DMS114 treated with DMSO at 0.1 percent for 48 hours (cell line): ENCODE measurements at regions not wholly inside any gene's neighbourhood (a gene's known extent, or its start where the extent isn't known, plus 50 kb on each side); places are given as distances from the start of the nearest gene placed in this dataset.
A peak's percentile ranks its signal among the peaks of the same experiment; 100 is the strongest.
"Not testable (repeated sequence)": the region's sequence is repeated elsewhere in the genome, so short reads cannot be mapped to it uniquely, and the experiment has no call there.

Source experiments
- DNase-seq: peaks from one replicate; lab custom pipeline; 2025; ENCODE audit not compliant: unreplicated experiment; lab: John Stamatoyannopoulos, UW

DNA sequence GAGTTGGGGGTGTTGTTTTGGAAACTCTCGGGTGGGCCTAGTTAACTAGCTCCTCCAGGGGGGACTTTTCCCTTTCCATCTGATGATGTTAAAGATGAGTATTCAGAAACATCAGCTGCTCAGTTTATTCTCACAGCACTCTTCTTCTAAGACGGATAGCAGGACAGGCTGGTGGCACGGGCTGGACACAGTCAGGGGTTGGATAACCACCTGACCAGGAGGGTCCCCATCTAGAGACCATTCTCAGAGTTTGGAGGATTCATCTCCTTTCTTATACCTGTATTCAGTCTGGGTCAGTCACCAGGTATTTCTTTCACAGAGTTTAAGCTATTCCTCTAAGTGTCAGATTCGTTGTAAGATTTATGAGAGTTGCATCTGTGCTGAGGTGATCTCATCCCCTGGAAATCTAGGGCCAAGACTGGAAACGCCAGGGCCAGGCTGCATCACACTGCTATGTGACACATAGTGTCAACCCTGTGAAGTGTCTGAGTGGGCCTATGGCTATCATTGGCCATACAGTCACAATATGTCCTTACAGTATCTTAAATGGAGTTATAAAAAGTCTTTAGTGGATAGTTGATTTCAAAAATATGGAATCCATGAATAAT is 111.7 kb downstream of the FAM50B start:
- DNase-seq, result no peak

DNA sequence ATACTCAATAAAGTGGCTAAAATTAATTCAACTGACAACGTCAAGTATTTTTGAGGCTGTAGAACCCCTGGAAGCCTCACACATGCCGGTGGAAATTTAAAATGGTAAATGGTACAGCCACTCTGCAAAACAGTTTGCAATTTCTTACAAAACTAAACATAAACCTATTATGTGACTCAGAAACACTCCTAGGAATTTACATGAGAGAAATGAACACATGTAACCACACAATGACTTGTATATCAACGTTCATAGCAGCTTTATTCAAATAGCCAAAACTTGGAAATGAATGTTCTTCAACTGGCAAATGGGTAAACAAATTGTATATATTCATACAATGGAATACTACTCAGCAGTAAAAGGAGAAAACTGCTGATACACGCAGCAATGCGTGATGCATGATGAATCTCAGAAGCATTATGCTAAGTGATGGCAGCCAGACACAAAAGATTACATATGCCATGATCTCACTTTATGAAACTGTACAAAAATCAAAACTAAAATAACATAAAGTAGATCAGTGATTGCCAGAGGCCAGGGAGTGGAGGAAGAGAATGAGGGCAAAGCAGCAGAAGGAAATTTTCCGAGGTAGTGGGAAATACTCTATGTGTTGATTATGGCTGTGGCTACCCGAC is 112.5 kb downstream of the FAM50B start:
- DNase-seq, result no peak

DNA sequence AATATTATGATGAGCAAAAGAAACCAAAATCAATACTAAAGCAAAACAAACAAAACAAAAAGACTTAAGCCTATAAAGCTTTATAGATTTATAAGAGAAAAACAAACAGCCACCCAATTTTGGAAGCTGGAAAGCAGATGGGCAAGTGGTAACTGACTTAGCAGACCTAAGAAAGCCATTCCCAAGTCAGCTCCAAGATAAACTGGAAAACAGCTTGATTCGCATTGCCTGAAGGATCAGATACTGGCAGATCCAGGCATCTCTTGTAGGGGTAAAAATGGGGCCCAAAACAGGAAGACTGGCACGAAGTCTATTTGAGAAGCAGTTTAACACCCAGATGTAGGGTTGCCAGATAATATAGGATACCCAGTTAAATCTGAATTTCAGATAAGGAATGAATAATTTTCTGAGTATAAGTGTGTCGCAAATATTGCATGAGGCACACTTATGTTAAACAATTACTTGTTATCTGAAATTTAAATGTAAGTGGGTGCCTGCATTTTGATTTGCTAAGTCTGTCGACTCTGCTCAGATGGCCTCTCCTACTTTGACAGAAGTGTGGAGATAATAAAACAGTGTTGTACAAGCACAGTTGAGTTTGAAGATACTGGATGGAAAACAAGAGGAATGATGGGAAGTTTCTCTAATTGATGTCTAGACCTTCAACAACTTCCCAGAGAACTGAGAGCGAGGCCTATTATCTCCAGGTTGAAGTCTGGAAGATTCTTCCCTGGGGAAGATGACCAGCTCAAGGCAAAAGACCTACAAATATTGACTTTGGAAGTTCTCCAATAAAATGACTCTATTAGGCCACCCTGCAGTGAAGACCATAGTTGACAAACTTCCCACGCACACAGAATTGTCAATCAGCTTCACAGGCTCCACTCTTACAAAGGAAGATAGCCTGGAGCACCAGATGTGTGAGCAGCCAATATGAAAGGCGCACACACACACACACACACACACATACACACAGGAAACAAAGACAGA is 113.4 kb downstream of the FAM50B start:
- no peak for DNase-seq

DNA sequence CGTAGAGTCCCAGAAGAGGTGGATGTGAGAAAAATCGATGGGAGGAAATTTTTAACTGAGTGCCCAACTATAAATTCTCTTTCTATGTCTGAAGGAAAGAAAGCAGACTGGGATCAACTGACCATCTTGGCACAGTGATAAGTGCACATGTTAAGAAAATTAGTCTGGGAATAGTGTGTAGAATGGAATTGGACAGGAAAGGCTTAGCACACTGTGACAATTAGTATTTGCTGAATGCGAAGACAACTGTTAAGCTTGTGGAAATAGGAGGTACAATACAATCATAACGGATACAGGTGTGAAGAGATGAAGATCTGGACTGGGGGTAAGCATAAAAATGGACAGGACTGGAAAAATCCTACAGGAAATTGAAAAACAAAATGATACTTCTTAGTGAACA is 114.3 kb downstream of the FAM50B start:
- no peak for DNase-seq

DNA sequence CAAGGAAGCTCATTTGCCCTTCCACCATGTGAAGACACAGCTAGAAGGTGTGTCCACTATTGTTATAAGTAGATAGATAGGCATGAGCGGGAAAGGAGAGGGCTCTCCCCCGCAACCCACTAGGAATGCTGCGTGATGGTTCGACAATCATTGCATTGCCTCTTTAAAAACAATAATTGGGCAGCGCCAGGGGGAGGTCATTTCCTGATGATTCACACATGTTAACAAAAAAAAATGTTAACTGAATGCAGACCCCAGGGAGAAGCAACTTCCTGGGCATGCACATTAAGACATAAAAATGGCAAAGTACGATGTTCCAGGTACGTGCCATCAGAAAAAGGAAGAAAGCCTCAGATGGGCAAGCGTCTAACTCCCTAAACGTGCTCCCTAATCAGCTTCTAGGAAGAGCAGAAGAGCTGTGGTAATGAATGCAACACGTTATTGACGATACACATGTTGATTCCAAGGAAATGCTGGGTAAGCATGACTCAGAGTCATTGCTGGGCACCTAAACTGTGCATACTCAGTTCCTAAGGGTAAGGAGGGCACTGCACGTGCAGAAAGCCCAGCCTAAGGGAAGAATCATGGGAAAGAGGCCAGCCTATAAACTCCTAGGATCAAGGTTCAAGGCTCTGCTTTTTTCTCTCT is 113.7 kb downstream of the FAM217A start:
- DNase-seq, result no peak

GRCh38 chr6:3966426-3966825 is 112.5 kb downstream of the FAM217A start:
- no peak for DNase-seq

- DNase-seq, result no peak
These were observed 108.8 kb downstream of the FAM217A start for GRCh38 chr6:3970097-3970496.

DNA sequence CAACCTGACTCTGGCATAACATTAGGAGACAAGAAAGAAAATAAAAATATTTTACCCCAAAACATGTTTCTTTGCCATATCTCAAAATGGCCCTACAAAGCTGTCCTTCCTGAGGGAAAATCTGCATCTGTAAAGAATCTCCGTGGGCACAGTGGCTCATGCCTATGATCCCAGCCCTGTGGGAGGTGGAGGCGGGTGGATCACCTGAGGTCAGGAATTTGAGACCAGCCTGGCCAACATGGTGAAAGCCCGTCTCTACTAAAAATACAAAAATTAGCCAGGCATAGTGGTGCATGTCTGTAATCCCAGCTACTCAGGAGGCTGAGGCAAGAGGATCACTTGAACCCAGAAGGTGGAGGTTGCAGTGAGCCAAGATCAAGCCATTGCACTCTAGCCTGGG is 105.8 kb downstream of the FAM217A start:
- DNase-seq, result not testable (repeated sequence)

- DNase-seq, result peak; percentile 79
These were observed 100.8 kb downstream of the FAM217A start for GRCh38 chr6:3977875-3978711.

DNA sequence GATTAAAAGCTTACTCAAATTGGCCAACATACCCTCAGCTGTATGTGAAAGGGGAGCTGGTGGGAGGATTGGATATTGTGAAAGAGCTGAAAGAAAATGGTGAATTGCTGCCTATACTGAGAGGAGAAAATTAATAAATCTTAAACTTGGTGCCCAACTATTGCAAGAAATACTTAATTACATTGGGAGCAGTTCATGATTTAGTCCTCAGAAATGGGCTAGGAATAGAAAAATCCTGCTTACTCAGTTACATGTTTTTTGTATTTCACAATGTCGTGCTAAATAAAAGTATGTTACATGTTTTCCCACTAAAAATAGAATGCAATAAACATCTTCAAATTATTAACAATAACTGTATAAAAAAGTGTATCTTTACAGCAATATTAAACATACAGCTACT is 100.0 kb downstream of the FAM217A start:
- DNase-seq, result not testable (repeated sequence)

DNA sequence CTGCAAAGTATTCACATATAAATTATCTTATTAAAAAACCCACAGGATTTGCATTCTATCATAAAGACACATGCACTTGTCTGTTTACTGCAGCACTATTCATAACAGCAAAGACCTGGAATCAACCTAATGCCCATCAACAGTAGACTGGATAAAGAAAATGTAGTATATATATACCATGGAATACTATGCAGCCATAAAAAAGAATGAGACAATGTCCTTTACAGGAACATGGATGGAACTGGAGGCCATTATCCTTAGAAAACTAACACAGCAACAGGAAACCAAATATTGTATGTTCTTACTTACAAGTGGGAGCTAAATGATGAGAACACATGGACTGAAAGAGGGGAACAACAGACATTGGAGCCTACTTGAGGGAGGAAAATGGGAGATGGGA is 97.0 kb downstream of the FAM217A start:
- DNase-seq, result no peak

GRCh38 chr6:3983778-3984177 is 95.2 kb downstream of the FAM217A start:
- no peak for DNase-seq

DNA sequence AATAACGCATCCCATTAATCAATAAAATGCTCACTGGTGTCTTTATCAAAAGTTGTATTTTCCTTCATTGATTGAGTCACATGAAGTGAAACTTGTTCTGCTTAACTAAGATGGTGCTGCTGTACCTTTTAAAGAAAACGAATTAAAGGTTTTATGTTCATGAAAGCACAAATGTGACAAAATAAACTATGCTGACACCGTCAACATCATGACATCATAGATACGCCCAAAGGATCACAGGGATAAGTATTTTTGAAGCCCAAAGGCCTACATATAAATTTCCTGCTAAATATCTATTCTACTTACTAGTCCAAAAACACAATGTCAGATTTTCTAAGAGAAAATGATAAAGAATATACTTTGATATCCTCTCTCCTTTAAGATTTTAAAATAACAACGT is 94.4 kb downstream of the FAM217A start:
- no peak for DNase-seq

DNA sequence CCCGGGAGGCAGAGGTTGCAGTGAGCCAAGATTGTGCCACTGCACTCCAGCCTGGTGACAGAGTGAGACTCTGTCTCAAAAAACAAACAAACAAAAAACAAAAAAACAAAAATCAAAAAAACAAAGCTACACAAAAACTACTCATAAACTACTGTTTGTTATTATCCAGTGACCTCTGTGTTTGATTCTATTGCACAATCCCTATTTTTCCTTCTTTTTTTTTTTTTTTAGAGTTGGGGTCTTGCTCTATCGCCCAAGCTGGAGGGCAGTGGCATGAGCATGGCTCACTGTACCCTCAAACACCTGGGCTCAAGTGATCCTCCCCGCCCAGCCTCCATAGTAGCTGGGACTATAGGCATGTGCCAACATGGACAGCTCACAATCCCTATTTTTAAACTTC is 92.7 kb downstream of the FAM217A start:
- no peak for DNase-seq

DNA sequence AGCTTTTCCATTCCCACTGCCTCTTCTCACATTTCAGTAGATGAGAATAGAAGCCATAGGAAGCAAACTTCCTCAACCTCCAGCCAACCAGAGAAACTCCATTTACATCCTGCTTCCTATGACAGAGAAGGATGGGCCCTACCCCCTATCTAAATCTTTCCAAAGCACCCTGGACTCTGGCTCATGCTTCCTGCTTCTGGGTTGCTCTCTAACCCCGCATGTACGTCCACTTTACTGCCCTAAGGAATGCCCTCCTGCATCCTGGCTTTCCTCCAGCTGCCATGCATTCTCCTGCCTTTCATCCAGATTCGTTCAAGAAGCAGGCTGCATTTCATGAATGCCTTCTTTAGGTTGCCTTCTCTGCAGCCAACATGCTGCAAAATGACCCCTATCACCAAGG is 91.9 kb downstream of the FAM217A start:
- no peak for DNase-seq

DNA sequence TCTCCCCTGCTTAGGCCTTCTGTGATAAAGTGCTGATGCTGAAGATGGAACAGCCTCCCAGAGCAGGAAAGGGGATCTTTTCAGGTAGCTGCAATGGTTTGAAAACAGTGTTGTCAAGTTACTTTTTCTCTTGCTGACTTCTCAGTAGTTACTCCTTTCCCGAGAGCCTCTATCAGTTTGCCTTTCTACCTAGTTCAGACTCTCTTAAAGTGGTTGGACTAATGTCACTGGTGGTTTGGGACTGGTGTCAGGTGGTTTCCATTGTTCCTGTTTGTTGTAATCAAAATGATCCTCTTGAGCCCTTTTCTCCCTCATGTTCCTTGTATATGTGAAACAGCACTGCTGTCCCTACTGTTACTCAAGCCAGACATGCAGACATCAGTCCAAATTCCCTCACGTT is 91.4 kb downstream of the FAM217A start:
- no peak for DNase-seq

DNA sequence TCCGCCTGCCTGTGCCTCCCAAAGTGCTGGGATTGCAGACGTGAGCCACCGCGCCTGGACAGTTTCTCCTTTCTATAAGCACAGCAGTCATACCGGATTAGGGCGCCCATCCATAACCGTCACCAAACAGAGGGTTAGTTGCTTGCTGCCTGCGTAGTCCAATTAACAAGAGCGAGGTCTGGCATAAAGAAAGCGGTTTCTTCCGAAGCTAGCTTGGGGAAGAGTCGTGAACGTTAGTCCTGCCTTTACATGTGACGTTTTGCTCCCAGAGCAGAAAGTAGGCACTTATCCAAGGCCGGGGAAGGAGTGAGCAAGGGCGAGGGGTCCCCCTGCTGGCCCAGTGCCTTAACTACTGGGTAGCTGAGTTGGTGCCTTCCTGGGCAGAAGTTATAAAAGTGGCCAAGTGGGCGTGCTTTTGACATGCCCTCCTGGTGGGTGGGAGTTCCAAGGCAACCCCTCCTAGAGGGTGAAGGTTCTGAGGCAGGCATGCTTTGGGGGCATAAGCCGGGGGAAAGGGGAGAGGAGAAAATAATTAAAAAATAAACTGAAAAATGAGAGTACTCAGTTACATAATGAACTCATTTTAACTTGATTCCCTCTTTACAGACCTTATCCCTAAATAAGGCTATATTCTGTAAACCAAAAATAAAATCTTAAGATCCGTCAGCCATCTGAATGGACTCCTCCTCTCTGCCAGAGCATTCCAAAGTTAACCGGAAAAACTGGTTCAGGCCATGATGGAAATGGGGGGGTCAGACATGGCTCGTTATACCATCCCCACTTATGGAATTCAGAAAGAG is 88.0 kb downstream of the FAM217A start:
- peak; percentile 63 for DNase-seq

DNA sequence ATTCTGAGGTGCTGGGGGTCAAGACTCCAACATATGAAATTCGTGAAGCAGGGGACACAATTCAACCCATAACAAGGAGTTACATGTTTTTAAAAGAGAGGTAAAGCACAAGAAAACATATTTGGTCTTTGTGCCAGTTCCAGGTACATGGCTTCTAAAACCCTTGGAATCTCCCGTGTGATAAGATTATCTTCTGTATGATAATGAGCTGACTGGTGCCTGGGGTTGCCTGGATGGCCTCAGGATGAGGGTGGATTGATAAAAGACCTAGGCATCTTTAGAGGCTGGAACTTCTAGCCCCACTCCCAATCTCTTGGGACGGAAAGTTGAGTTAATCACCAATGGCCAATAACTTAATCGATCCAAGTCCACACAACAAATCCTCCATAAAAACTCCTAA is 87.0 kb downstream of the FAM217A start:
- no peak for DNase-seq

GRCh38 chr6:3996349-3996748 is 82.6 kb downstream of the FAM217A start:
- DNase-seq, result no peak
